ENCODE measurements at regions not wholly inside any gene's neighbourhood (a gene's known extent, or its start where the extent isn't known, plus 50 kb on each side); places are given as distances from the start of the nearest gene placed in this dataset.

DNA sequence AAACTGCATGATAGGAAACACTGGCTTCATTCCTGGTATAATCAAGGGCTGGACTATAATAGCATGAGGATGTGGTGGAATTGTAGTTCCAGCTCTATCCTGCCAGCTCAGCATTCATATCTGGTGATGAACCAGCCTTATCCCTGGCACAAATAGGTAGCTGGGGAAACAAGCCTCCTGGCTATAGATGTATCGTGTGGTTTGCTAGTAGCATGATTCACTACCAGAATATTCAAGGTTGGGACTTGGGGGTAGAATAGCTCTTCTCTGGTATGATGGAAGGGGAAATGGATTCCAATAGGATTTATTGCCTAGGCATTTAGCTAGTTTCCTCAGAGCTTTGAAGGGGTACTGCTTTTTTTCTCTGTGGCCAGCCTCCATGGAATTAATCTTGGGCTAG, 532.8 kb downstream of the FBXO15 start:
- Histone ChIP-seq H2BK5ac (ENCODE audit: insufficient read length, low read length) (no peak overlapping the region), H3K27ac (ENCODE audit: insufficient read length, low read depth, low read length) (no peak overlapping the region), H4K5ac (ENCODE audit: insufficient read length, low read depth, low read length) (no peak overlapping the region), H2BK120ac (ENCODE audit: low read depth, low read length, poor library complexity, severe bottlenecking) (no peak overlapping the region), H3K79me1 (ENCODE audit: insufficient read depth, low read depth, low read length, poor library complexity, severe bottlenecking) (no peaks in the 10 kb centered on the region), H3K4me2 (ENCODE audit: insufficient read depth, insufficient read length, low read length) (no peak overlapping the region), H2AK5ac (ENCODE audit: insufficient read length, low read length) (no peak overlapping the region), H2BK15ac (ENCODE audit: low read depth, low read length) (no peak overlapping the region), H4K91ac (ENCODE audit: insufficient read length, low read depth, low read length) (no peak overlapping the region), H3K9ac (ENCODE audit: extremely low read depth, insufficient read length, low read length) (no peak overlapping the region), H3K56ac (ENCODE audit: insufficient read length, low read depth, low read length) (no peak overlapping the region), H2BK12ac (ENCODE audit: insufficient read length, low read depth, low read length) (no peak overlapping the region), H3K9me3 (ENCODE audit: control insufficient read depth, low read depth, low read length) (no peaks in the 10 kb centered on the region), H3K27me3 (ENCODE audit: insufficient read depth, low read length) (no peaks in the 10 kb centered on the region), H4K8ac (replicated peaks; ENCODE audit: insufficient read length, low read depth, low read length) (no peak overlapping the region), H3K18ac (ENCODE audit: insufficient read length, low read depth, low read length) (no peak overlapping the region), H3K4ac (ENCODE audit: low read depth, low read length) (no peak overlapping the region), H3K79me2 (ENCODE audit: insufficient read depth, low read length) (no peaks in the 10 kb centered on the region), H2BK20ac (ENCODE audit: low read depth, low read length, poor library complexity, severe bottlenecking) (no peak overlapping the region), H3K4me1 (ENCODE audit: insufficient read depth, low read length) (no peaks in the 10 kb centered on the region), H3K23me2 (ENCODE audit: insufficient read length, low read depth, low read length, poor library complexity, severe bottlenecking) (no peaks in the 10 kb centered on the region), H4K20me1 (ENCODE audit: control insufficient read depth, insufficient read depth, insufficient read length) (no peaks in the 10 kb centered on the region), H3T11ph (ENCODE audit: low read length) (no peak overlapping the region), H3K14ac (ENCODE audit: insufficient read depth, low read length) (no peak overlapping the region), H2AFZ (ENCODE audit: low read length) (no peak overlapping the region), H3K23ac (ENCODE audit: insufficient read length, low read depth, low read length) (no peak overlapping the region)
- no CpG with 5 or more reads among the region's 1 CpG for WGBS (ENCODE audit: extremely low coverage, insufficient read length, low lambda C conversion rate)
- no peak overlapping the region for H3K27ac Mint-ChIP-seq
- H3K4me3 Mint-ChIP-seq, result no peak overlapping the region
- peaks cover 6 to 11% of the 10 kb centered on the region in 2 experiments for H3K4me1 Mint-ChIP-seq
- TF ChIP-seq, protein P1, sequence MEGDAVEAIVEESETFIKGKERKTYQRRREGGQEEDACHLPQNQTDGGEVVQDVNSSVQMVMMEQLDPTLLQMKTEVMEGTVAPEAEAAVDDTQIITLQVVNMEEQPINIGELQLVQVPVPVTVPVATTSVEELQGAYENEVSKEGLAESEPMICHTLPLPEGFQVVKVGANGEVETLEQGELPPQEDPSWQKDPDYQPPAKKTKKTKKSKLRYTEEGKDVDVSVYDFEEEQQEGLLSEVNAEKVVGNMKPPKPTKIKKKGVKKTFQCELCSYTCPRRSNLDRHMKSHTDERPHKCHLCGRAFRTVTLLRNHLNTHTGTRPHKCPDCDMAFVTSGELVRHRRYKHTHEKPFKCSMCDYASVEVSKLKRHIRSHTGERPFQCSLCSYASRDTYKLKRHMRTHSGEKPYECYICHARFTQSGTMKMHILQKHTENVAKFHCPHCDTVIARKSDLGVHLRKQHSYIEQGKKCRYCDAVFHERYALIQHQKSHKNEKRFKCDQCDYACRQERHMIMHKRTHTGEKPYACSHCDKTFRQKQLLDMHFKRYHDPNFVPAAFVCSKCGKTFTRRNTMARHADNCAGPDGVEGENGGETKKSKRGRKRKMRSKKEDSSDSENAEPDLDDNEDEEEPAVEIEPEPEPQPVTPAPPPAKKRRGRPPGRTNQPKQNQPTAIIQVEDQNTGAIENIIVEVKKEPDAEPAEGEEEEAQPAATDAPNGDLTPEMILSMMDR (conservative IDR thresholded peaks at IDR 0.05), result no peak
- no peaks in the 10 kb centered on the region for H3K27me3 Mint-ChIP-seq (ENCODE audit: low read depth)
- DNase-seq, result no peak
- no peaks in the 10 kb centered on the region for H3K9me3 Mint-ChIP-seq
- no peaks in the 10 kb centered on the region; a peak in 1 of 7 replicates for H3K36me3 Mint-ChIP-seq (ENCODE audit: insufficient read depth in 1 of 3, low read depth in 3 of 3)

Measured in H9 (cell line).